ENCODE measurements at regions not wholly inside any gene's neighbourhood (a gene's known extent, or its start where the extent isn't known, plus 50 kb on each side); places are given as distances from the start of the nearest gene placed in this dataset.

DNA sequence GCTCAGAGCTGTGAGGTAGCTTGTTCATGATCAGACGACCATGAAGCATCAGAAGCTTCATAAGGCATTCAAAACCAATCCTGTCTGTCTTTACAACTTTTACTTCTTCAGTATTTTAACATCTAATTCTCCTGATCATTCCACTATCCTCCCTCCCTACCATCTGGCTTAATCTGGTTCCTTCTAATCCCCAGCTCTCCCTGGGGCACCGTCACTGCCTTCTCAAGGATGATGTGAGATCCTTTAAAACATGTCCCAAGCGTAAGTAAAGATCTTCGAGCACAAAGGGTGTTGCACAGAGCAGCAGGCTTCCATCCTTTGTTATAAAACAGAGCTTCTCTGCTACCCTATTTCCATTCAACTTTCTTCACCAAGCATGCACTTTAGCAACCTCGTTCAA is 362.7 kb upstream of the ARRDC4 start:
- TF ChIP-seq, protein P1, sequence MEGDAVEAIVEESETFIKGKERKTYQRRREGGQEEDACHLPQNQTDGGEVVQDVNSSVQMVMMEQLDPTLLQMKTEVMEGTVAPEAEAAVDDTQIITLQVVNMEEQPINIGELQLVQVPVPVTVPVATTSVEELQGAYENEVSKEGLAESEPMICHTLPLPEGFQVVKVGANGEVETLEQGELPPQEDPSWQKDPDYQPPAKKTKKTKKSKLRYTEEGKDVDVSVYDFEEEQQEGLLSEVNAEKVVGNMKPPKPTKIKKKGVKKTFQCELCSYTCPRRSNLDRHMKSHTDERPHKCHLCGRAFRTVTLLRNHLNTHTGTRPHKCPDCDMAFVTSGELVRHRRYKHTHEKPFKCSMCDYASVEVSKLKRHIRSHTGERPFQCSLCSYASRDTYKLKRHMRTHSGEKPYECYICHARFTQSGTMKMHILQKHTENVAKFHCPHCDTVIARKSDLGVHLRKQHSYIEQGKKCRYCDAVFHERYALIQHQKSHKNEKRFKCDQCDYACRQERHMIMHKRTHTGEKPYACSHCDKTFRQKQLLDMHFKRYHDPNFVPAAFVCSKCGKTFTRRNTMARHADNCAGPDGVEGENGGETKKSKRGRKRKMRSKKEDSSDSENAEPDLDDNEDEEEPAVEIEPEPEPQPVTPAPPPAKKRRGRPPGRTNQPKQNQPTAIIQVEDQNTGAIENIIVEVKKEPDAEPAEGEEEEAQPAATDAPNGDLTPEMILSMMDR (IDR thresholded peaks at IDR 0.05 in 4 of 5, conservative IDR thresholded peaks at IDR 0.05 in 1 of 5): no peak
- no peak for TF ChIP-seq POLR2A (IDR thresholded peaks at IDR 0.05)
- intact Hi-C loops (cut with DNase I; ENCODE audit: low total_unique reads) (no loop called here), in situ Hi-C loops (cut with MboI; ENCODE audit: low sequenced_read_pairs in 4 of 4) (no loop called here)
- no peaks in the 10 kb centered on the region for H3K4me1 ChIP-seq
- DNase-seq: no peak
- H3K27me3 ChIP-seq: no peaks in the 10 kb centered on the region
- H3K36me3 ChIP-seq: no peaks in the 10 kb centered on the region
- no peak overlapping the region for H3K4me3 ChIP-seq
- no peak for ATAC-seq
- H3K9me3 ChIP-seq: no peaks in the 10 kb centered on the region
- no peak overlapping the region for H3K27ac ChIP-seq

DNA sequence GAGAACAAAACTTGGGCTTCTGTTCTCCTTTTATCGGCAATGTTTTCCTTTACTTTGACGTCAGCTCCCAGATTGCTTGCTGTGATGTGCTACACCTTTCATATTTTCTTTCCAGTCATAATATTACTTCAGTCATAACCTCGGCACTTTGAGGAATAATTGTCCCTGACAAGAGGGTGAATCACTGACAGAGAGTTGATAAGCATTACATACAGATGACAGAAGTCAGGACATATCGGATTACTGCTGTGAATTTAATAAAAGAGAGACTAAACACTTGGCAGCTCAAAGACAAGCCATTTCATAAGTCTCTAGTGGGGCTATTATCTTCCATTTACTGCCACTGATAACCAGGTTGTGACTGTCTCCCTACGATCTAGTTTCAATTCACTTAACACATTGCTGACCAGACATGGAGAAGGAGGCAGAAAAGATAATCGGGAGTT is 362.1 kb upstream of the ARRDC4 start:
- ATAC-seq: no peak
- TF ChIP-seq, protein P1 (IDR thresholded peaks at IDR 0.05 in 4 of 5, conservative IDR thresholded peaks at IDR 0.05 in 1 of 5): no peak
- TF ChIP-seq POLR2A (IDR thresholded peaks at IDR 0.05): no peak
- H3K4me3 ChIP-seq: no peak overlapping the region
- in situ Hi-C loops (cut with MboI; ENCODE audit: low sequenced_read_pairs in 4 of 4) (no loop called here), intact Hi-C loops (cut with DNase I; ENCODE audit: low total_unique reads) (no loop called here)
- H3K4me1 ChIP-seq: no peaks in the 10 kb centered on the region
- no peaks in the 10 kb centered on the region for H3K27me3 ChIP-seq
- no peaks in the 10 kb centered on the region for H3K9me3 ChIP-seq
- no peak for DNase-seq
- no peaks in the 10 kb centered on the region for H3K36me3 ChIP-seq
- no peak overlapping the region for H3K27ac ChIP-seq

DNA sequence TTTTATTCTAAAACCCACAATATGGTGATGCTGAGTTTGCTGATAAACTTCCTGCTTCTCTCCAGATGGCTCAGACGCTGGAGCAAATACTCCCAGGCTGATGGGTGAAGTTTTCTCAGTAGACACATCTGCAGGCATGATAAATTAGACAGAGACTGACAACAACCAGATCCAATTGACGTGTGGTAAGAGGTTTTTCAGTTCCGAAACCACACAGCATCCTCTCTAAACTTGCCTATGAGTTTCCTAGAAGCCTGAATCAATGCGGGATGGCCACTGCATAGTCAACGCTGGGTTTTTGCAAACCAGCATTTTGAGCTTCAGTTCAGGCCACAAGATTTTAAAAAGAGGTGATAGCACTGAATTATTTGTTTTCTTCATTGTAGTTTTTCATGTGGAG is 360.3 kb upstream of the ARRDC4 start:
- Histone ChIP-seq H3K36me3 (no peaks in the 10 kb centered on the region), H3K27ac (no peak overlapping the region), H3K9me3 (no peaks in the 10 kb centered on the region), H3K4me1 (no peaks in the 10 kb centered on the region), H3K27me3 (no peaks in the 10 kb centered on the region), H3K4me3 (no peak overlapping the region)
- DNase-seq (no peak), ATAC-seq (no peak)
- intact Hi-C loops (cut with DNase I; ENCODE audit: low total_unique reads): no loop called here
- in situ Hi-C loops (cut with MboI; ENCODE audit: low sequenced_read_pairs in 4 of 4): no loop called here
- TF ChIP-seq, protein P1 (IDR thresholded peaks at IDR 0.05 in 4 of 5, conservative IDR thresholded peaks at IDR 0.05 in 1 of 5): no peak
- TF ChIP-seq POLR2A (IDR thresholded peaks at IDR 0.05): no peak

DNA sequence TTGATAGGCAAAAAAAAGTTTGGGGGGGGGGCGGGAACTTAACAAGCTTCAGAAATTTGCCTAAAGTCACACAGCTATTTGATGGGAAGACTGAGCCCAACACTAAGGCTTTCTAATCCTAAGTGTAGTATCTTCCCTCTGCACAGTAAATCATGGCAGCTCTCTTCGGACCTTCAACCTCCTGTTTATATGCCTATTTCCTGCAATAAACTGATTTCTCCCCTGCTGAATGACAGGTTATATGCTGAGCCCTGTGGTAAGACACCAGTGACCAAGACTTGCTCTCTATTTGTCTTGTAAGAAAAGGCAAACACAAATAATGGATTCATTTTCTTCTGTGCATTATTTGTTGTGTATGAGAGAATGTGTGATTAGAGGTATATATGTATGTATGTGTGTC is 355.8 kb upstream of the ARRDC4 start:
- Histone ChIP-seq H3K4me1 (no peaks in the 10 kb centered on the region), H3K9me3 (no peaks in the 10 kb centered on the region), H3K36me3 (no peaks in the 10 kb centered on the region), H3K4me3 (no peak overlapping the region), H3K27ac (no peak overlapping the region), H3K27me3 (no peaks in the 10 kb centered on the region)
- TF ChIP-seq, protein P1 (IDR thresholded peaks at IDR 0.05 in 4 of 5, conservative IDR thresholded peaks at IDR 0.05 in 1 of 5): no peak
- no peak for TF ChIP-seq POLR2A (IDR thresholded peaks at IDR 0.05)
- DNase-seq (no peak), ATAC-seq (no peak)
- in situ Hi-C loops (cut with MboI; ENCODE audit: low sequenced_read_pairs in 4 of 4): no loop called here
- intact Hi-C loops (cut with DNase I; ENCODE audit: low total_unique reads): no loop called here

DNA sequence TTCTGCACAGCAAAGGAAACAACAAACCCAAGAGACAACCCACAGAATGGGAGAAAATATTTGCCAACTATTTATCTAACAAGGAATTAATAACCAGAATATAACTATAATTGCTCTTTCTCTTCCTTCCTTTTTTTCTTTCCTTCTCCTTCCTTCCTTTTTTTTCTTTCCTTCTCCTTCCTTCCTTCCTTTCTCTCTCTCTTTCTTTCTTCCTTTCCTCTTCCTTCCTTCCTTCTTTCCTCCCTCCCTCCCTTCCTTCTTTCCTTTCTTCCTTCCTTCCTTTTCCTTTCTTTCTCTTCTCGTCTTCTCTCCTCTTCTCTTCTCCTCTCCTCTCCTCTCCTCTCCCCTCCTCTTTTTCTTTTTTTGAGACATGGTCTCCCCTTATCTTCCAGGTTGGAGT is 345.4 kb upstream of the ARRDC4 start:
- no peak for TF ChIP-seq POLR2A (IDR thresholded peaks at IDR 0.05)
- TF ChIP-seq, protein P1 (IDR thresholded peaks at IDR 0.05 in 4 of 5, conservative IDR thresholded peaks at IDR 0.05 in 1 of 5): no peak
- H3K9me3 ChIP-seq: peaks cover 0 to 2% (median 0%) of the 10 kb centered on the region in 3 donors
- H3K4me3 ChIP-seq: no peak overlapping the region
- H3K4me1 ChIP-seq: no peaks in the 10 kb centered on the region
- H3K36me3 ChIP-seq: no peaks in the 10 kb centered on the region
- no peak for DNase-seq
- no peak for ATAC-seq
- in situ Hi-C loops (cut with MboI; ENCODE audit: low sequenced_read_pairs in 4 of 4) (no loop called here), intact Hi-C loops (cut with DNase I; ENCODE audit: low total_unique reads) (no loop called here)
- peaks cover 0 to 3% (median 0%) of the 10 kb centered on the region in 3 donors for H3K27me3 ChIP-seq
- H3K27ac ChIP-seq: no peak overlapping the region

Data from gastrocnemius medialis (tissue), 4 donors.